ENCODE measurements at regions not wholly inside any gene's neighbourhood (a gene's known extent, or its start where the extent isn't known, plus 50 kb on each side); places are given as distances from the start of the nearest gene placed in this dataset.
"Not testable (repeated sequence)": the region's sequence is repeated elsewhere in the genome, so short reads cannot be mapped to it uniquely, and the experiment has no call there.

DNA sequence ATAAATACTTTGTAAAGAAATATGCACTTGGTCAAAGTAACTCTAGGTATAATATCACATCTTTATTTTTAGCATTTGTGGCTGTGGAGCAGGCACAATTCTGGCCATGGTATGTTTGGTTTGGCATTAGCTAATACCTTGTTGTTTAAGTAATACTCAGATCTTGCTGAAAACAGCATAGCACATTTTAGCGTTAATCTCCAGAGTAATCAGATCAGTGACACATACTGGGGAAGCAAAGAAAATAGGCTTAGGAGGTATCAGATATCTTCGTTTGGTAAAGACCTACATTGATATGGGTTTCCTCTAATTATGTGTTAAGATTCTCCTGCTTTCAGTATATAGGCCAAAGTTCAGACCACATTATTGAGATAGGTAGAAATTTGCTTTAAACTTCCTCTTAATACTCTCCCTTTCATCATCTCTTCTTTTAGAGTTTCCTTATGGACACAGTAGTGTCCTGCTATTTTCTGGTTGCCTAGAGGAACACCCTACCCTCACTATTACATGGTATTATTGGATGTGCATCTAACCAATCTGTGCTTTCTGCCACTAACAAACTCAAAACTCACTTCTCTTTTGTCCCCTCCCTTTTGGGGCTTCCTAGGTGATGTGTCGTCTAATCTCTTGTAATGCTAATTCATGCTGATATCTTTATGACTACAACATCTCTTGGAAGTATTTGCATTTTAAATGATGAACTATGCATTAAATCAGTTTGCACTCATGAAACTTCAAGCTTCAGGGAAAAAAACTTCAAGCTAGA lies 437.3 kb upstream of the ADAMTSL1 start:
- no peak for DNase-seq

DNA sequence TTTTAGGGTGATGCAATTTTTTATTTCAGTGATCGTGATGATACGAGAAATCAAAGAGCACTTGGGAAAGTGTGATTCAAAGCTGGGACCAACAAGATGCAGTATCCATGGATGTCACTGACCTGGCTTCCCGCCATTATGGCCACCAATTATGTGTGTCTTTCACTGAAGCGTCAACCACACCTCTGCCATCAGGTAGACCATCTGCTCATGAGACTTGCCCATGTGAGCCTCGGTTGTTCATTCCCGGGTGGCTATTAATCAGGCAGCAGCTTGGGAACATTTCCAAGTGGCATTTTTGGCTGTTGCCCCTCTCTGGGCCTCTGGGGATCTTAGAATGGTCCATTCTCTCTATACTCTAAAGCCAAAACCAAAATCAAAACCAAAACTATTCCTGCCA lies 436.0 kb upstream of the ADAMTSL1 start:
- DNase-seq = no peak

DNA sequence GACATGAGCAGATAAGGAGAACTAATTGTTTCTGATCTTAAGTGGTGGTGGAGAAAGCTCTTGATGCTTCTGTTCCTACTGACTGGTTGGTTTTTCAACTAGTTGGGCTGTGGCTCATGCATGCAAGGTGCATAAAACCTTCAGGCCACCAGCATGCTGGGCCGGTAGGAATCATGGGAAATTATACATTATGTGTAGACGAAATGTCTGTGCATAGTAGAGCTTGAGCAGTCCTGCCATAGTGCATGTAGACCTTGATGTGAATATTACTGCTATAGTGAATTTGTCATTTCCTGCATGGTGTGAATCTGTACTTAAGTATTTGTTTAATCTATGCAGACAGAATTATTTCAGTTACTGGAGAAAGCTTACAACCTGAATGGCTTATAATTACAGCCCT lies 433.6 kb upstream of the ADAMTSL1 start:
- DNase-seq = no peak

DNA sequence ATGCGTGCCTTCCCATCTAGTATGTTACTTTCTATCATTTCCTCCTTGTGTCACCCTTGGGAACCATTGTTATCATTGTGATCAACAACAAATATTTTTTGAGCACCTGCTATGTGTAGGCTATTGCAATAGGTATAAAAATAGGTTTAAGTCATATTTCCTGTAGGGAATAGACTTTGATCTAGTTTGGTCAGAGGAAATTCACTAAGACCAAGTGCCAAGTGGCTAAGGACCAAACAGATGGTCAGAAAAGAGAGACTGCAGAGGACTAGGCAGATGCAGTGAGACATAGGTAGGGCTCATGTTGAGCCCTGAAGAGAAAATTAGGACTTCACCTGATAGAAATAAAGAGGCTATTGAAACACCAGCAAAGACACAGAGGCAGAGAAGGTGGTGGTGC lies 430.0 kb upstream of the ADAMTSL1 start:
- no peak for DNase-seq

DNA sequence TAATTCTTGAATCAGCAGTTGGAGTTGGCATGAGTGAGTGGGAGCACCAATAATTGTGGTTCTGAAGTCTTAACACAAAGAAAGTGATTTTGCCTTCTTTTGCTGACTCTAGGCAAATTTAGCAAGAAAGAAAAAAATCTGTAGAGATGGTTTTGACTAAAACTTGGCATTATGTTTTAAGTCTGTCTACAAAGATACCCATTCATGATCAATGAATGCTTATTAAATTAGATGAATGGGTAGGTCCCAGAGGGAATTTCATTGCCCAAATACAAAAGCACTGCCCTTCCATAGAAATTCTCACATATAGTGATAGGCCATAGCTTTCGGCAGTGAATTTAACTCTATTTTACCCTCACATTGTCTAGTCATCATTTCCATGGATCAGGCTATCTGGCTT lies 428.6 kb upstream of the ADAMTSL1 start:
- DNase-seq = no peak

DNA sequence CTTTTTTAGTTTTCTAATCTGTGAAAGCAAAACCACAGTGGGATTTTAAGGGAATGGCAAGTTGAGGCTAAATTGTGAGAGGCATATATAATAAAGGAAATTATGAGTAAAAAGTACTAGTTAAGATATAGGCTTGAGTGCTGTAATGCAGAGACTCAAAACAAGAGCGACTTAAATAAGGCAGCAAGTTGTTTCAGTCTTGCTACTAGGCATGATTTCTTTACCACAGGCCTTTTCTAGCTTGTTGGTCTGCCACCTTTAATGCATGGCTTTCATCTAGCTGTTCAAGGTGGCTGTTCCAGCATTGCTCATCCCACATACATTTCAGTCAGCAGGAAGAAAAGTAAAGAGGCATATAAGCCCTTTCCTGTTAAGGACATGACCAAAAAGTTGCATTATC lies 427.9 kb upstream of the ADAMTSL1 start:
- DNase-seq = no peak

DNA sequence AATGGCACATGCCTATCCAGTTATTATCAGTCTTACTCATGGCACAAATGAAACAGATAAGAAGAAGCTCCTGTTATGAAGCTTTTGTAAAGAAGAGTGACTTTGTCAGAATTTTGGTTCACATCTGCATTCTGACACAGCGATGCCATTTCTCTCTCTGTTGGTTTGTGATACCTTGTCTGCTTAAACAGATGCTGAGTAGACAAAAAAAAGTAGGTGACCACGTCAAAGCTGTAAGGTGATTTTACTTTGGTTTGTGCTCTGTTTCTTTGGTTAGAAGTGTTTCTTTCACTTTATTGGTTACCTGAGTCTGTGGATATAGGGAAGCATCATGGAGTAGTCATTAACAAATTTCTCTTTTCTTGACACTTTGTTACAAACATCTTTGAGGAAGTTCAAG lies 422.3 kb upstream of the ADAMTSL1 start:
- DNase-seq = no peak

DNA sequence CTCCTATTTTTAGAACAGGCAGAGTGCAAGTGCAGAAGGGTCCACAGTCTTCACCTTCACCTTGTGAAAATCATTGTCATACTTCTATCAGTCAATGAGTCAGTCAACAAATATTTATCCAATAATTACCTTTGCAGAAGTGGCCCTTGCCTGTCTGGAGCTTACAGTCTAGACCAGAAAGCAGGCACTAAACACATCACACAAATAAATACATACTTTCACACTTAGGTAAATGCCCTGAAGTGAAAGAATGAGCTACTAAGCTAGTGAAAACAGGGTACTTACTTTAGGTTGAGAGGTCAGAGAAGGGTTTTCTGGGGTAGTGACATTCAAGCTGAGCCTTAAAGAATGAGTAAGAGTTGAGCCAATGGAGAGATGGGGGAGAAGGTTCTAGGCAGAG lies 421.9 kb upstream of the ADAMTSL1 start:
- no peak for DNase-seq

DNA sequence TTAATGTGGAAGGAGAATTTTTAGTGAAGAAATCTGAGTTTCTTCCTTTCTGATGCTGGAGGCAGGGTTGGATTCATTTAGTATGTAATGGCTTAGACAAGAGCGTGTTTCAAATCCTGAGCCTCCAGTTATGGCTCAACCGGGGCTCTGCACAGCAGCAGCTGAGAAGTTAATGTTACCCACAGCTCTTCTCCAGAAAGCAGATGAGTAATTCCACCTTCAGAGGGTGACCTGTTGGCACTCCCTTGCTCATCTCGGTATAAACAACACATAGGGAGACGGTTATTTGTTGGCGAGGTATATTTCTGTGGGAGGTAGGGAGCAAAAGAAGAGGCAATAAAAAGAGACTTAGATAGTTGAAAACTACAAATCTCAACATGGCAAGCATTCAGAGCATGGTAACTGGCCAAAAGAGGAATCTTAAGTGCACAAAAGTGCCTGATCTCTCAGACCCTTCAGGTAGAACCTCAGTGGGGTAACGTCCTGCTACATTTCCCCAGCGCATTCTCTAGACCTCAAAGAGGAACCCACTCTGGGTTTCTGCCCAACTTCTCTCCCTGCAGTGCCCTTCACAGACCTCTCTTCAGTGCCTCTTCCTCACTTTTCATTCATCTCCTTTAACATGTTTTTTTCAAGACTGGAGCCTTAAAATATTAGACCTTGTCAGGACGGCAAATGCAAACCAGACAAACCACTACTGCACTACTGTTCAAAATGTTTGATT lies 417.5 kb upstream of the ADAMTSL1 start:
- no peak for DNase-seq

DNA sequence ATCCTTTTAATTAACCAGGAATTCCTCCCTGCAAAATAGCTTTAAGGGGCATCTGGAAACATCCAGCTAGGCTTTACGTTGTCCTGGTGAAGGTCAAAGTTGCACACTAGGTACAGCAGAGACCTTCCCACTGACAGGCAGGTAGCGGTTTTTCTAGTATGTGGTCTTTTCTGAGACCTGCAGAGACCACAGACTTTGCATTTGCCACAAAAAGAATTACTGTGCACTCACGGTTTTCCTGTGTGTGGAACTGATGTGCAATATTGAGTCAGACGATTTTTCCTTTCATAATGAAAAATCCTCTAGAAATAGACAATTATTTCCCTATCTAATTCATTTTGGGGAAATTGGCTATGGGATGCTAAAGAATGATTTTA lies 417.0 kb upstream of the ADAMTSL1 start:
- DNase-seq = no peak

DNA sequence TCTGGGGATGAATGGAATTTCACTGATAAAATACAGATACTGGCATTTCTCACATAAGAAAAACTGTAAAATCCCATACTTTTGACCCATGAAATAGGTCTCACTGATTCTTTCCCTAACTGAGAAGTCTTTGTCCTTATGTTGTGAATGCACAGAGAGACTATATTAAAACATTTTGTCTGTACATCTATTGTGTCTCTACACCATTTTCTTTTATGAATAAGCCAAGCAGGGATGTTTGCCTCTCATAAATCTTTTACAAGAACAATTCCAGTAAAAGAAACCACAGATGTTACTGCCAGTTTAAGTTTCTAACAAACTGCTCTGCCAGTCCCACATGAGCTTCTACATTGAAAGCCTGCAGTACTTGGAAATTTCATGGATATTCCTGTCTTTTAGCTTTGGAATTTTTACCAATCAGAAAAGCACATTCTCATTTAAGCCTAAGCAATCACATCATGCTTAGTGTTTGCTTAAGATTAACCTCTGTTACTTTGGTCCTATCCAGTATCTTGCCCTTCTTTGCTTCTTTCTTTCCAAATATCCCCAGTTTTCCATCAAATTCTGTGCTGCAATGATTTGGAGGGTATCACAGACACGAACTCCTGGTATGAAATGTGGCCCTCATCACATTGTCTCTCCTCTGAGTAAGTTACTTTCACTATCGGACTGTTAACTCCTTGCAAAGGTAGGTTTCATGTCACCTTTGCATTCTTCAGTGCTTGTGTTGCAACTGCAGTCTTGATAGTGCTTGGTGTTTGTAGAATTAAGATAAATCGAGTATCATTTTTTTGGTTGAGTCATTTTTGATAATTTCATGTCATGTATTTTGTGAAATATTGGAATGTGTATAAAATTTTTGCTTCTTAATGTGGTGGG lies 415.1 kb upstream of the ADAMTSL1 start:
- DNase-seq = no peak

DNA sequence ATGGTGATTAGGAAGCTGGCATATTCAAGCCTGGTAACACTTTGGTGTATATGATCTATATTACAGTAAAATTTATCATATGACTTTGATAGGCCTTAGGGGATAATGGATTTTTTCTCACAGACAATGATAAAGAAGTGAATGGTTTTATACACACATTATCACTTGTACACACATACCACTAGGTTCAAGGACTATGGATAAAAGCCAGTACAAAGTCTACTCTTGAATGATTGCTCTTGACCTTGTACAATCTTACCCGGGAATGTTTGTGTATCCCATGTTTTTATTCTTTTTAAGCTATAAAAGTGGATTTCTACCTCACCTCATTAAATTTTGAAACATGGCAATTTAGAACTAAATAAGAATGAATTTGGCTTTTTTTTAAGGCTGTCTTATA lies 414.5 kb upstream of the ADAMTSL1 start:
- no peak for DNase-seq

DNA sequence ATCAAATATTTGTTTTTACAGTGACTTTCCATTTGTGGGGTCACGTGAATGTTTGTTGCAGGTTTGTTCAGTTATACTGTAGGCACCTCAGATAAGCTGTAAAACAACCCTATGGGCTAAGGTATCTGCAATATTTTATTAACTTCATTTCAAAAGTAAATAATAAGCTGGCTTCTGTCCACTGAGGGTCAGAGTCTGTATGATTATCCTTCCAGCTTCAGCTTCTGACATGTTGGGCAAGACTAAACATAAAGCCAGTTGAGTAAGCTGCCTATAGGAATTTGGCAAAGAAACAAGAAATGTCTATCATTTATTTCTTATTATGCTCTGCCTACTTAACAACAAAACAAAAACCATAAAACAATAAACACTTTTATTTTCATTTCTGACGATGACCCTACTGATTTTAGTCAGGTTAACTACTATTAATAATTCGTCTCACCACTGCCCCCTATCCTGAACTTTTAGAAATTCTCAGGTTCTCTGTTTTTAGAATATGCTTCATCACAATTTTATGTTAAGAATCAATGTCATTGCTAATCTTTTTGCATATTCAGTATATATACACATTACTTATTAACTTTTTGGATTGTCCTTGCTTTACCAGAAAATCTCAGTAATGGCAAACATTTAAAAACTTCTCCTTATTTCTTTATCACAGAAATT lies 413.6 kb upstream of the ADAMTSL1 start:
- DNase-seq = no peak

DNA sequence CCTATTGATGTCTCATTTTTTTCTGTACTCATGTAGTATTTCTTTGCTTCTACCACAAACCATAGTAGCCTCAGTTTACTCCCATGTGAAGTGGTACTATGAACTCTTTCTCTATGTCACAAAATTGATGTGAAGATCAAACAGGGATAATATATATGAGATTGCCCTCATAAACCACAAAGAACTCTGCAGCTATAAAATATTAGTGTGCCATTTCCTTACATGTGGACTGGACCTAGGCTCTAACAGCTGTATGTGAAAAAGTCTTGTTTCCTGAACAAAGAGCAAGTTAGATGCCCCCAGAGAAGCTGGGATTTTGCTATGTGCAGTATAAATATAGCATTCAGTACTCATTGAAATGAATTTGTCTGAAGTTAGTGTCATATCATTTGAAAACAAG lies 412.6 kb upstream of the ADAMTSL1 start:
- no peak for DNase-seq

DNA sequence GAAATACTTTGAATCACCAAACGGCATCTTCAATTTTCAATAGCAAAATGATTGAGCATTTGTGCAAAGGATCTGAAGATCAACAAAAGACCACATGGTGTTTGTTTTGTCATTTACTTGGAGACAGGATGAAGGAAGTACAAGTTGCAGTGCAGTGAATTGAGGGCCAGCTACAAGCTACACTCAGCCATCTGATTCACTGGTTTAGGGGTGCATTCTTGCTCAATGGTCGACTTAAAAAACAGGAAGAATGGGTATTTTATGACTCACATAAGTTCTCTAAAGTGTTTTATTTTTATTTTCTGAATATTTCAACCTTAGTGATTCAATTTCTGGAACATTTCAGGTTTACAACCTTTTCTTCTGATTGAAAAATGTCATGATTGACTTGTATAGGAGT lies 412.1 kb upstream of the ADAMTSL1 start:
- DNase-seq = no peak

DNA sequence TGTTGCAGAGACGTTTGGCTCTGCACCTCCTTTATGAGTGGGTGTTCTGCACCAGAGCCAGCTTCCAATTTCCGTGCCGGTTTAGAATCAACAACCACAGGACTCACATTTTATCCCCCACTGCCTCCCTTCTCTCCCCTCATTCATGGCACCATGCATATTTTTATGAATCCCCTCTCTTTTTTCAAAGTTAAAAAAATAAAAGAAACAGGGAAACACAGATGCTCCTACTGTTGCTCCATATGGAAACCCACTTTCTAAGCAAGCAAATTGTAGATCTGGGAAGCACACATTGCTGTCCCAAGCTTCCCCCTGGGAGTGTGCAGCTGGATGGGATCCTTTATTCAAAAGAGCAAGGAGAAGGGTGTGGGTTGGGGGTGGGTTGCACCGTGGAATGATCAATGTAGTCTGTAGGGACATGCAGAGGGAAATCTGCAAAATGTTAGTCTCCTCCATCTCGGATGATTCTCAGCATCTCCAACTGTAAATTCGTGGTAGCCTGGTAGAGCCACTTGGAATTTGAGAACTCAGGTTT lies 410.0 kb upstream of the ADAMTSL1 start:
- DNase-seq = no peak

DNA sequence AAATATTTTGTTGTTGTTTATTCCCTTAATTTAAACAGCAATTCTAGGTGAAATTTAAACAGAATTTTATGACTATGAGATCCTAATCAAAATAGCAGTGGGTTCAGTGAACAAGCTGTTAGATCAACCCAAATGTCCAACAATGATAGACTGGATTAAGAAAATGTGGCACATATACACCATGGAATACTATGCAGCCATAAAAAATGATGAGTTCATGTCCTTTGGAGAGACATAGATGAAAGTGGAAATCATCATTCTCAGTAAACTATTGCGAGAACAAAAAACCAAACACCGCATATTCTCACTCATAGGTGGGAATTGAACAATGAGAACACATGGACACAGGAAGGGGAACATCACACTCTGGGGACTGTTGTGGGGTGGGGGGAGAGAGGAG lies 407.3 kb upstream of the ADAMTSL1 start:
- not testable (repeated sequence) for DNase-seq

DNA sequence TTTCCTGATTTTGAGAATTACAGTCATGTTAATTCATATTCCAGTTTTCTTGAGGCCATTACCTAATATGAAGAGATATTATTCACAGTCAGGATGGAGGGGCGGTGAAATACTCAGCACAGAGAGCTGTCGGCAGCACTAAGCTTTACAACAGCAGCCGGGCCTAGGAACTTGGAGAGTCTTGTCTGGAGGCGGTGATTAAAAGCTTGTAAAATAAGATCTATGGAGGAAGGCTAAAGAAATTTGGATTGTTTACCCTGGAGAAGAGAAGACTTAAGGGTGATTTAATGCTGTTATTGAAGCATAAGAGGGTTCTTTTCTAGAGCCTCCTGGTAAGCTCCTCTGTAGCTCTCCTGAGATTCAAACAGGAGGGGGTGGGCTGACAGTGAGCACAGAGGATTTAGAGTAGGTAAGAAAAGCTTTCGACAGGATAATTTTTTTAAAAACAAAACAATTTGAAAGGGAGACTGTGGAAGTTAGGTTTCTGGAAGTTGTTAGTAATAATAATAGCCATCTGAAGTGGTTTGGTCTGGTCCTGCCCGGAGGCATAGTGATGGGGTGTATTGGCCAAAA lies 406.3 kb upstream of the ADAMTSL1 start:
- no peak for DNase-seq

DNA sequence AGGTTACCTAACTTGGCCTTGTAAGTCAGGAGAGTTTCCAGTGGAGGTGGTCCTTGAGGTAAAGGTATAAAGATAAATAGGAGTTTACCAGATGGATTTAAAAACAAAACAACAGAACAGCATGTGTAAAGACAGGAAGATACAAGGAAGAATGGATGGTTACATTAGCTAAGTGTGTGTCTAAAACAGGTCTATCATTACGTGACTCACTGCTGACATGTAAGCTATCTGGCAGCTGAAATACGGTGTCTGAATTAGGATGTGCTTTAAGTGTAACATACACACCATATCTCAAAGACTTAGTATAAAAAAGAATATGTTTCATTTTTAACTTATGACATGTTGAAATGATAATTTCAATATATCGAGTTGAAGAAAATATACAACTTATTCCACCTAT lies 405.1 kb upstream of the ADAMTSL1 start:
- DNase-seq = no peak

DNA sequence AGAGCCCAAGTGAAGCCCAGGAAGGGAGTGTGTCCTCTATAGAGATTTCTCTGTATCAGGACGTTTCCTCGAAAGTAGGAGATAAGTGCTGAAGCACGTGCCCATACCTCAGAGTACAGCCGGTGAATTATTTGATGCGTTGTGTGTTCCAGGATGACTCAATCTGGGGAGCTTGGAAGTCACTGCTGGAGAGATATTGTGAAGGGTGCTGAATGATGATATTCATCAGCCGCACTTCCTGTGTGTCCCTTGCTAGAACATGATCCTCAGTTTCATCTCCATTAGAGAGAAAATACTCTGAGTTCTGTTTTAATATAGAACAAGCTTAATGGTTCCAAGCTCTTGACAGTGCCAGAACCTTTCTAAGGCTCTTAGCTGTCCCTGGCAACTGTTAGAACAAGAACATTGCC lies 402.3 kb upstream of the ADAMTSL1 start:
- DNase-seq = no peak

DNA sequence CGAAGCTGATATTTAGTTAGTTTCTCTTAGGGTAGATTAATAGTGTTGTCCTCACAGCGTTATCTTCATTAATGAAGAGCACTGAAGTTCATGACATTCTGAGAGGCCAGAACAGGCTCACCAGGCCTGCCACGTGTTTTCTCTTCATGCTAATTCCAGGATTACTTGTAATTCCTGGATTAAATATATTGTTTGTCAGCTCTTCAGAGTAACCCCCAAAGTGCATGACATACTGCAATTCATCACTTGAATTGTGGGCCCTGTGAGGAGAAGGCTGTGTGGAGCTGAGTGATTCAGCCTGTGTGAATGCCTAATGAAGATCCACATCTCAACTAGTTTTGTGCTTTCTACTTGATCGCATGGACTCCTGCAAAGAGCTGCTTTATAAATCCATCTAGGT lies 401.0 kb upstream of the ADAMTSL1 start:
- DNase-seq = no peak

DNA sequence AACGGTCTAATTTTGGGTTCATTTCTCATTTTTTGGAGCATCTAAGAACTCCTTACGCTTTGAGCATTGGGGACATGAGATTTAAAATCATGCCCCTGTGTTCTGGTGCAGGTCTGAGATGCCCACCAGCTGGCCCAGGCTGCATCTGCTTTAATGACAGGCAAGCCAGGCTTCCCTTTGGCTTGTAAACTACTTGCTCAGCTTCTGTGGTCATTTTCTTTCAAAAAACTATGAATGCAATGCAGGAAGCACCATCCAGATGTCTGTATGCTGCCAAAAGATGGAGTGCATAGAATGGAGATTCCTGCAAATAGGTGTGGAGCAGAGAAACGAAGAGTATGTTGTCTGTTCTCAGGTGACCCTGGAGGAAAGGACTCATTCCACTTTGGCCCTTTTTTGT lies 399.9 kb upstream of the ADAMTSL1 start:
- no peak for DNase-seq

Data from NCI-H1930 (cell line).